HepG2 (cell line): ENCODE measurements at regions not wholly inside any gene's neighbourhood (a gene's known extent, or its start where the extent isn't known, plus 50 kb on each side); places are given as distances from the start of the nearest gene placed in this dataset.

Experiments used
- ATAC-seq: fragments of 200-7000 bp; cut with Tn5 transposase; 3 replicates; pipeline ENCODE4 v1.9.1; 2020; ENCODE audit warnings: mild to moderate bottlenecking, moderate library complexity
- BruUV-seq: library from RNA; stranded (reverse); fragments of 400-500 nt; replicated peaks from 2 replicates; lab custom pipeline; 2021; lab: Mats Ljungman, UMichigan
- CTCF ChIA-PET: fragments of 300-600 bp; formaldehyde crosslinking; extraction: SDS; loops from one replicate; lab custom pipeline; 2021; ENCODE audit warnings: low total read pairs, inconsistent platforms, low intra/inter-chr PET ratio; lab: Yijun Ruan, JAX
- POLR2A ChIA-PET: fragments of 350-600 bp; sonication (Branson Sonifier 250); formaldehyde crosslinking; loops from one replicate; lab custom pipeline; 2020; ENCODE audit warnings: antibody characterized with exemption, inconsistent platforms; lab: Yijun Ruan, JAX
- DNase-seq: peaks from one replicate; pipeline ENCODE4 v3.0.0-alpha.2; 2015; ENCODE audit warnings: low spot score
- FAIRE-seq: peaks from 3 replicates; lab custom pipeline; 2011; peaks lifted over from hg19 to GRCh38; lab: Jason Lieb, UNC
- H2AFZ ChIP-seq: one replicate; pipeline ENCODE4 v1.6.1; 2011; ENCODE audit warnings: low read length, inconsistent platforms
- H3K27ac ChIP-seq: fragments of 300-600 bp; 3 replicates; pipeline ENCODE4 v1.8.0; 2011; ENCODE audit warnings: mixed run types, mild to moderate bottlenecking, mixed read lengths, low read length, inconsistent platforms; ENCODE audit not compliant: insufficient read depth; ENCODE audit errors: extremely low read length
- H3K27me3 ChIP-seq, 2 experiments: fragments of 200-600 bp in 1 of 2; 2 replicates in 1 of 2; 3 replicates in 1 of 2; pipeline versions ENCODE4 v1.6.0 to v1.8.0; 2011; ENCODE audit warnings: low read length in 2 of 2, mild to moderate bottlenecking in 2 of 2, moderate library complexity in 2 of 2, inconsistent platforms in 1 of 2; ENCODE audit not compliant: insufficient read depth in 2 of 2, control insufficient read depth in 1 of 2
- H3K36me3 ChIP-seq, 2 experiments: fragments of 200-600 bp in 1 of 2; replicated peaks in 1 of 2; 2 replicates in 1 of 2; 3 replicates in 1 of 2; pipeline versions ENCODE4 v1.5.1 to v1.8.0; 2011; ENCODE audit warnings: low read length in 2 of 2, inconsistent platforms in 1 of 2; ENCODE audit not compliant: insufficient read depth in 2 of 2, control insufficient read depth in 1 of 2
- H3K4me1 ChIP-seq: 2 replicates; pipeline ENCODE4 v1.5.1; 2012; ENCODE audit warnings: low read length, inconsistent platforms; ENCODE audit not compliant: insufficient read depth
- H3K4me2 ChIP-seq: 2 replicates; pipeline ENCODE4 v1.6.0; 2011; ENCODE audit warnings: low read depth, low read length, inconsistent platforms
- H3K4me3 ChIP-seq, 3 experiments: fragments of 200-600 bp in 1 of 3; sonication (generic), shearing (Covaris generic) in 1 of 3; replicated peaks in 1 of 3; 2 replicates each; pipeline ENCODE4 v1.5.1; 2011 to 2016; ENCODE audit warnings: low read length in 3 of 3, inconsistent platforms in 2 of 3, low read depth in 2 of 3, mild to moderate bottlenecking in 2 of 3, control low read depth in 1 of 3, mixed read lengths in 1 of 3; ENCODE audit not compliant: insufficient read depth in 1 of 3
- H3K79me2 ChIP-seq: one replicate; pipeline ENCODE4 v1.6.1; 2011; ENCODE audit warnings: low read length, inconsistent platforms; ENCODE audit not compliant: insufficient read depth
- H3K9ac ChIP-seq: 2 replicates; pipeline ENCODE4 v1.6.0; 2011; ENCODE audit warnings: mild to moderate bottlenecking, low read depth, low read length, inconsistent platforms; ENCODE audit not compliant: insufficient read depth
- H3K9me3 ChIP-seq: 2 replicates; pipeline ENCODE4 v1.5.1; 2012; ENCODE audit warnings: mild to moderate bottlenecking, low read length
- H4K20me1 ChIP-seq: 2 replicates; pipeline ENCODE4 v1.6.0; 2011; ENCODE audit warnings: inconsistent platforms, mild to moderate bottlenecking, low read length, moderate library complexity; ENCODE audit not compliant: insufficient read depth
- CTCF ChIP-seq: sonication (generic); formaldehyde crosslinking; IDR thresholded peaks from 2 replicates; pipeline ENCODE4 v1.5.0; 2020; ENCODE audit warnings: mild to moderate bottlenecking, missing genetic modification reagents, moderate library complexity
- STAG1 ChIP-seq: sonication (generic); formaldehyde crosslinking; IDR thresholded peaks from 2 replicates; pipeline ENCODE4 v1.4.0; 2020; ENCODE audit warnings: missing genetic modification reagents
- THYN1 ChIP-seq: sonication (generic); formaldehyde crosslinking; IDR thresholded peaks from 2 replicates; pipeline ENCODE4 v1.8.1; 2023; ENCODE audit warnings: low read depth, mild to moderate bottlenecking, moderate library complexity, missing genetic modification reagents, borderline replicate concordance
- ZNF160 ChIP-seq: sonication (generic); formaldehyde crosslinking; IDR thresholded peaks from 2 replicates; pipeline ENCODE4 v1.8.0; 2022; ENCODE audit warnings: mild to moderate bottlenecking, inconsistent platforms, missing genetic modification reagents
- WGBS: methylation state at CpG from one replicate; pipeline ENCODE4 v1.1.6; 2017; ENCODE audit warnings: low lambda C conversion rate; 5-methylcytosine and 5-hydroxymethylcytosine counted together
- in situ Hi-C: cut with HindIII; loops from 2 replicates; pipeline ENCODE4 v1.10.0; 2017; ENCODE audit warnings: low pct_unique_long_range_greater_than_20kb; ENCODE audit not compliant: extremely low pct_ligation_motif_present
- intact Hi-C: fragments of 100-400 bp; cut with micrococcal nuclease; formaldehyde crosslinking; loops from one replicate; pipeline ENCODE4 v1.10.0; 2022; ENCODE audit not compliant: unreplicated experiment

- CTCF ChIA-PET = no interaction called here
- no peak for FAIRE-seq
- no peak overlapping the region for H2AFZ ChIP-seq
Measured at GRCh38 chr12:25677232-25677937, 124.3 kb upstream of the LMNTD1 start.

GRCh38 chr12:25681580-25681979 is 128.5 kb upstream of the LMNTD1 start:
- 2% methylated on average over 4 of the region's 4 CpGs for whole genome bisulfite sequencing
- in situ Hi-C loops = no loop called here
- CTCF ChIA-PET = no interaction called here
- no peak for TF ChIP-seq ZNF160
- Histone ChIP-seq H3K27me3 (no peaks in the 10 kb centered on the region), H3K27ac (no peak overlapping the region), H3K4me2 (no peak overlapping the region), H3K9me3 (no peaks in the 10 kb centered on the region), H4K20me1 (no peaks in the 10 kb centered on the region), H3K9ac (no peak overlapping the region), H3K4me3 (no peak overlapping the region), H3K79me2 (no peaks in the 10 kb centered on the region), H3K36me3 (no peaks in the 10 kb centered on the region), H2AFZ (no peak overlapping the region), H3K4me1 (no peaks in the 10 kb centered on the region)
- no peak for DNase-seq
- FAIRE-seq = no peak
- POLR2A ChIA-PET = no interaction called here
- intact Hi-C loops = no loop called here
- BruUV-seq = no TSS peak
- ATAC-seq = no peak

More at GRCh38 chr12:25677232-25677937, 124.3 kb upstream of the LMNTD1 start:
- H3K27ac ChIP-seq = no peak overlapping the region
- H3K4me1 ChIP-seq = no peaks in the 10 kb centered on the region
- POLR2A ChIA-PET = no interaction called here
- in situ Hi-C loops (no loop called here), intact Hi-C loops (no loop called here)
- DNase-seq (no peak), ATAC-seq (no peak)
- no peaks in the 10 kb centered on the region for H3K9me3 ChIP-seq
- TF ChIP-seq CTCF = 0 out of 2 replicates have a peak, but pooled peaks have one; percentile 9
- no peak for TF ChIP-seq THYN1 (CRISPR knock-in tag)
- TF ChIP-seq STAG1 = peak; percentile 33; the same call in 1 of the 2 replicates
- no peak overlapping the region for H3K9ac ChIP-seq
- no peak overlapping the region for H3K4me3 ChIP-seq
- 2% methylated on average over 4 of the region's 4 CpGs for WGBS
- no peaks in the 10 kb centered on the region for H3K79me2 ChIP-seq
- BruUV-seq = no TSS peak
- H3K27me3 ChIP-seq = no peaks in the 10 kb centered on the region
- H3K4me2 ChIP-seq = no peak overlapping the region
- H3K36me3 ChIP-seq = no peaks in the 10 kb centered on the region
- H4K20me1 ChIP-seq = no peaks in the 10 kb centered on the region
